Esophagus squamous epithelium (tissue), 4 donors: ENCODE measurements at regions not wholly inside any gene's neighbourhood (a gene's known extent, or its start where the extent isn't known, plus 50 kb on each side); places are given as distances from the start of the nearest gene placed in this dataset.

Experiments used
- POLR2A ChIP-seq, 4 donors: fragments of 450-650 bp; IDR thresholded peaks; one replicate each; pipeline ENCODE4 v1.6.1; 2017; ENCODE audit warnings: antibody characterized with exemption in 4 of 4, mild to moderate bottlenecking in 4 of 4, moderate library complexity in 3 of 4
- TF ChIP-seq, protein P1 (sequence below), 6 experiments: fragments of 450-650 bp in 4 of 6; fragments of 200-600 bp in 2 of 6; sonication (generic) in 2 of 6; IDR thresholded peaks; one replicate each; pipeline ENCODE4 v1.5.1; 2016 to 2019; ENCODE audit warnings: antibody characterized with exemption in 6 of 6, mild to moderate bottlenecking in 4 of 6, moderate library complexity in 4 of 6

DNA sequence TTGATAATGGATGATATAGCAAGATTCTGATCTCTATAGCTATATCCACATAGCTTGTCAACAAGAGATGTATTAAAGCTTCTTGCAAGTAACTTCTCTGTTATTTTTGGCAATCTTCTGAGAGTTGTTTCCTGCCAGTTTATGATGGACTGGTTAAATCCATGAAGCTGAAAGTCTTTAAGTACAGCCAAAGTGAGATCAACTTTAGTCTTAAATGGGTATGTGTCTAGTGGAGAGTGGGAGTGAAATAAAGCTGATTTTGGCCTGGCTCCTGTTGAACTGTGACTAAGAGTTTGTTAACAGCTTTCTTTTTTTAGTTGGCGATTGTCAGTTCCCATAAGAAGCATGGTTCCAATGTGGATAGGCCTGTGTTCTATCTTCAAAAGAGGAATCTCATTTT lies 350.9 kb upstream of the PCSK5 start:
- TF ChIP-seq, protein P1, sequence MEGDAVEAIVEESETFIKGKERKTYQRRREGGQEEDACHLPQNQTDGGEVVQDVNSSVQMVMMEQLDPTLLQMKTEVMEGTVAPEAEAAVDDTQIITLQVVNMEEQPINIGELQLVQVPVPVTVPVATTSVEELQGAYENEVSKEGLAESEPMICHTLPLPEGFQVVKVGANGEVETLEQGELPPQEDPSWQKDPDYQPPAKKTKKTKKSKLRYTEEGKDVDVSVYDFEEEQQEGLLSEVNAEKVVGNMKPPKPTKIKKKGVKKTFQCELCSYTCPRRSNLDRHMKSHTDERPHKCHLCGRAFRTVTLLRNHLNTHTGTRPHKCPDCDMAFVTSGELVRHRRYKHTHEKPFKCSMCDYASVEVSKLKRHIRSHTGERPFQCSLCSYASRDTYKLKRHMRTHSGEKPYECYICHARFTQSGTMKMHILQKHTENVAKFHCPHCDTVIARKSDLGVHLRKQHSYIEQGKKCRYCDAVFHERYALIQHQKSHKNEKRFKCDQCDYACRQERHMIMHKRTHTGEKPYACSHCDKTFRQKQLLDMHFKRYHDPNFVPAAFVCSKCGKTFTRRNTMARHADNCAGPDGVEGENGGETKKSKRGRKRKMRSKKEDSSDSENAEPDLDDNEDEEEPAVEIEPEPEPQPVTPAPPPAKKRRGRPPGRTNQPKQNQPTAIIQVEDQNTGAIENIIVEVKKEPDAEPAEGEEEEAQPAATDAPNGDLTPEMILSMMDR (IDR thresholded peaks at IDR 0.05) = no peak
- TF ChIP-seq POLR2A (IDR thresholded peaks at IDR 0.05) = no peak
